ENCODE measurements at regions not wholly inside any gene's neighbourhood (a gene's known extent, or its start where the extent isn't known, plus 50 kb on each side); places are given as distances from the start of the nearest gene placed in this dataset.
A peak's percentile ranks its signal among the peaks of the same experiment; 100 is the strongest.

DNA sequence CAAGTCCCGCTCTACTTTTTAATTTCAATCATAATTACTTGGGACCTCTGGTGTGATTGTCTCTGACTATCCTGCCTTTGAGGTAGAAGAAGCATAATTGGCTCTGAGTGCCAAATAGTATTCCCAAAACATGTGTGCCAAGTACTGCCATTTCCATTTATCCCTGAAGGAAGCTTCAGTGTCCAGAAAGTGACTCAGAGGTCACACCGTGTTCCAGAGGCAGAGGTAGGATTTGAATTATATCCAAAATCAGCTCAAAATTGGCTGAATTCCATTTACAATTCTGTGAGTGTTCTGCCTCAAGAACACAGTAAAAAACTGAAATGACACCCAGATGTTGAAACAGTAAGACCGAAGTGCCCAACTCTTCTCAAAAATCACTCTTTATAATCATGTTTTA is 255.3 kb downstream of the RSL24D1 start:
- H3K27ac ChIP-seq: peak overlapping the region; percentile 32; the same call in 1 of the 2 replicates
- TF ChIP-seq, protein P1, sequence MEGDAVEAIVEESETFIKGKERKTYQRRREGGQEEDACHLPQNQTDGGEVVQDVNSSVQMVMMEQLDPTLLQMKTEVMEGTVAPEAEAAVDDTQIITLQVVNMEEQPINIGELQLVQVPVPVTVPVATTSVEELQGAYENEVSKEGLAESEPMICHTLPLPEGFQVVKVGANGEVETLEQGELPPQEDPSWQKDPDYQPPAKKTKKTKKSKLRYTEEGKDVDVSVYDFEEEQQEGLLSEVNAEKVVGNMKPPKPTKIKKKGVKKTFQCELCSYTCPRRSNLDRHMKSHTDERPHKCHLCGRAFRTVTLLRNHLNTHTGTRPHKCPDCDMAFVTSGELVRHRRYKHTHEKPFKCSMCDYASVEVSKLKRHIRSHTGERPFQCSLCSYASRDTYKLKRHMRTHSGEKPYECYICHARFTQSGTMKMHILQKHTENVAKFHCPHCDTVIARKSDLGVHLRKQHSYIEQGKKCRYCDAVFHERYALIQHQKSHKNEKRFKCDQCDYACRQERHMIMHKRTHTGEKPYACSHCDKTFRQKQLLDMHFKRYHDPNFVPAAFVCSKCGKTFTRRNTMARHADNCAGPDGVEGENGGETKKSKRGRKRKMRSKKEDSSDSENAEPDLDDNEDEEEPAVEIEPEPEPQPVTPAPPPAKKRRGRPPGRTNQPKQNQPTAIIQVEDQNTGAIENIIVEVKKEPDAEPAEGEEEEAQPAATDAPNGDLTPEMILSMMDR (conservative IDR thresholded peaks at IDR 0.05): no peak
- TF ChIP-seq ZFX (IDR thresholded peaks at IDR 0.05): no peak

DNA sequence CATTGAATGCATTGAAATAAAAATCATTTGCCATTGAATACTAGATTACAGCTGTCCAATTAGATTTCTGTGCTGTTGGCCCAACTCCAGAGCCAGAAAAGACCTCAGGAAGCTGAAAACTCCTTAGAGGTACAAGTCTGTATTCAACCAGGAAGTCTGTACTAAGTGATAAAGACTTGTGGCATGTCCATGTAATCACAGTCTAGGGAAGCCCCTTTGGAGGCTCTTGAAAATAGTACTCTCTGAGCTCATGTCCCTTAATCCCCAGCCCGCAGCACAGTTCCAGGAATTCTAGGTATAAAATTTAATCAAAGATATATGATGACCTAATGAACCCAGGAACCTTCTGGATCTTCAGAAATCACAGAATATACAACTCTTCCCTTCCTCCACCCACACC is 279.4 kb downstream of the RSL24D1 start:
- TF ChIP-seq ZFX (IDR thresholded peaks at IDR 0.05): no peak
- TF ChIP-seq, protein P1 (conservative IDR thresholded peaks at IDR 0.05): no peak
- no peak overlapping the region for H3K27ac ChIP-seq

DNA sequence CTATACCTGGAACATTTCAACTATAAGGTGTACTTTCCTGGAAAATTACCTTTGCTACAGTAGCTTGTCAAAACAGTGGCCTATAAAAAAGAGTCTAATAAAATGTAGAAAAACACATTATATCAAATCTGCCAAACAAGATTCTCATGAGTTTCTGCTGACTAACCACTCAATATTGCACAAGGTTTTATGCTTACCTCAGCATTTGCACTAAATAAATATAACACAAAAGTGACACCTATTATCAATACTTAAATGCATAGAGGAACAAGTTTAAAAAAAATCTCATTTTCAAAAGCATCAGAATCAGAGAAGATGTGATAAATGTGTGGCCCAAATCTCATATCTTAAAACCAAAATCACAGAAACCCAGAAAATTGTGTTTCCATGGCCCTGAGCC is 281.4 kb downstream of the RSL24D1 start:
- no peak overlapping the region for H3K27ac ChIP-seq
- TF ChIP-seq ZFX (IDR thresholded peaks at IDR 0.05): no peak
- TF ChIP-seq, protein P1 (conservative IDR thresholded peaks at IDR 0.05): no peak

DNA sequence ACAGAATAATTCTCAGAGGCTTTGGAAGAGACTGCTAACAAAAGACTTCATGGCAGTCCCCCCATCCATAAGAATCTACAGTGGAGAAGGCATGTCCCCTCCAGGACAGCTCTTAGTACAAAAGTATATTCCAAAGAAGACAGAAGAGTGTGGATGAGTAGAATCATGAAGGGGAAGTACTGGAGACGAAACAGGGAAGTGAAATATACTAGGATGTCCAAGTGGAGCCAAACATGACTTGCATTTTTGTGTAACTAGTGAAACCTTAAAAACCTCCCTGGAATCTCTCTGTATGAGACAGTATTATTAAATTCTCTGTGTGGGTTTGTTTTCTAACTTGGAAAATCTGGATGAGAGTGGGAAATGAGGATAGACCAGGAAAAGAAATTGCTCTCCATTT is 312.4 kb downstream of the RSL24D1 start:
- TF ChIP-seq, protein P1 (conservative IDR thresholded peaks at IDR 0.05): no peak
- no peak for TF ChIP-seq ZFX (IDR thresholded peaks at IDR 0.05)
- H3K27ac ChIP-seq: no peak overlapping the region

DNA sequence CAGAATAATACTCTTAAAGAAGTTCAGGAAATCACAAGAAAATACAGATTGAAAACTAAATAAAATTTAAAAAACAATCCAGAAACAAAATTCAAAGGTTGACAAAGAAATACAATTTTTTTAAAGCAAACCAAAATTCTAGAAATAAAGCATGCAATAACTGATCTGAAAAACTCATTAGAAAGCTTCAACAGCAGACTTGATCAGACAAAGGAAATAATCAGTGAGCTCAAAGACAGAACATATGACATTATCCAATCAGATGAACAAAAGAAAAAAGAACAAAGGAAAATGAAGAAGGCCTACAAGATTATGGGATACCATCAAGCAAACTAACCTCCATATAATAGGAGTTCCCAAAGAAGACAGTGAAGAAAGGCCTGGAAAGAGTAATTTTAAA is 336.8 kb downstream of the RSL24D1 start:
- no peak overlapping the region for H3K27ac ChIP-seq
- no peak for TF ChIP-seq ZFX (IDR thresholded peaks at IDR 0.05)
- TF ChIP-seq, protein P1 (conservative IDR thresholded peaks at IDR 0.05): no peak

DNA sequence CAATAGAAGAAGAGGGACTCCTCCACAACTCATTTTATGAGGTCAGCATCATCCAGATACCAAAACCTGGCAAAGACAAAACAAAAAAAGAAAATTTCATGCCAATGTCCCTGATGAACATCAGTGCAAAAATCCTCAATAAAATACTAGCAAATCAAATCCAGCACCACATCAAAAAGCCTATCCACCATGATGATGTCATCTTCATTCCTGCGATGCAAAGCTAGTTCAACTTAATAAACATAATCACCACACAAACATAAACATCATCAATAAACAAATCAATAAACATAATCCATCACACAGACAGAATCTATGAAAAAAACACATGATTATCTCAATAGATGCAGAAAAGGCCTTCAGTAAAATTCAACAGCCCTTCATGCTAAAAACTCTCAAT is 342.1 kb downstream of the RSL24D1 start:
- TF ChIP-seq, protein P1 (conservative IDR thresholded peaks at IDR 0.05): no peak
- no peak for TF ChIP-seq ZFX (IDR thresholded peaks at IDR 0.05)
- no peak overlapping the region for H3K27ac ChIP-seq

DNA sequence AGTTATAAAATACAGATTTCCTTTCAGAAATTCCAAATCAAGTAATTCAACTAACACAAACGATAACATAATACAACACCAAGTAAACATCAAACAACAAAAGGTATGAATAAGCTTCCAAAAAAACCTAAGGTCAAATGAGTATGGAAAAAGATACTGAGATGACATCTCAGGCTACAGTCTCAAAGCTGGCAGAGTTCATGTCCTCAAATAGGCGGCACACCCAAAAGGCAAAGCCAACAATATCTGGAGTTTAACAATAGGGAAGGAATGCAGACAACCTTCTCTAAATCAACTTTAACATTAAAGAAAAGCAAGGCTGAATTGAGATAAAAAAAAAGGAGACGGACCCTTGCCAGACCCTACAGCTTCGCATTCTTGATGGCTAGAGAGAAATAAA is 346.6 kb downstream of the RSL24D1 start:
- no peak for TF ChIP-seq ZFX (IDR thresholded peaks at IDR 0.05)
- TF ChIP-seq, protein P1 (conservative IDR thresholded peaks at IDR 0.05): no peak
- H3K27ac ChIP-seq: no peak overlapping the region
